Caco-2 (cell line): ENCODE measurements at regions not wholly inside any gene's neighbourhood (a gene's known extent, or its start where the extent isn't known, plus 50 kb on each side); places are given as distances from the start of the nearest gene placed in this dataset.

Experiments
- BruUV-seq: library from RNA; stranded (reverse); fragments of 400-500 nt; replicated peaks from 2 replicates; lab custom pipeline; 2021; lab: Mats Ljungman, UMichigan
- CTCF ChIA-PET: fragments of 300-600 bp; sonication (Branson Sonifier 250); formaldehyde crosslinking; loops from one replicate; lab custom pipeline; 2022; ENCODE audit warnings: antibody characterized with exemption; lab: Charles Lee
- POLR2A ChIA-PET: fragments of 300-600 bp; sonication (Branson Sonifier 250); formaldehyde crosslinking; loops from one replicate; lab custom pipeline; 2022; ENCODE audit warnings: antibody characterized with exemption; lab: Charles Lee
- DNase-seq, 2 experiments: peaks; one replicate each; pipeline versions ENCODE4 v3.0.0 to v3.0.0-alpha.2; 2020 to 2022
- H3K27me3 ChIP-seq: replicated peaks from 2 replicates; pipeline ENCODE4 v1.6.0; 2011; ENCODE audit warnings: low read length; ENCODE audit not compliant: control insufficient read depth, insufficient read depth
- H3K36me3 ChIP-seq: 2 replicates; pipeline ENCODE4 v1.5.1; 2011; ENCODE audit warnings: low read length; ENCODE audit not compliant: control insufficient read depth, insufficient read depth
- H3K4me1 ChIP-seq: fragments of 250-450 bp; sonication (Bioruptor Pico); 2 replicates; pipeline ENCODE4 v1.5.1; 2020; ENCODE audit warnings: mild to moderate bottlenecking
- H3K4me3 ChIP-seq: 2 replicates; pipeline ENCODE4 v1.5.1; 2011; ENCODE audit warnings: low read depth, mild to moderate bottlenecking, control low read depth, low read length
- H3K9me3 ChIP-seq: fragments of 250-450 bp; sonication (Bioruptor Pico); 2 replicates; pipeline ENCODE4 v1.5.1; 2020; ENCODE audit warnings: mild to moderate bottlenecking, moderate library complexity
- H3K27ac Mint-ChIP-seq: one replicate; pipeline ENCODE4 v1.8.0; 2022; ENCODE audit warnings: mixed read lengths; ENCODE audit not compliant: unreplicated experiment
- H3K27me3 Mint-ChIP-seq: one replicate; pipeline ENCODE4 v1.8.0; 2022; ENCODE audit warnings: mixed read lengths; ENCODE audit not compliant: insufficient read depth, unreplicated experiment
- H3K36me3 Mint-ChIP-seq: one replicate; pipeline ENCODE4 v1.8.0; 2022; ENCODE audit warnings: mild to moderate bottlenecking, mixed read lengths; ENCODE audit not compliant: insufficient read depth, unreplicated experiment
- H3K4me1 Mint-ChIP-seq: one replicate; pipeline ENCODE4 v1.8.0; 2022; ENCODE audit warnings: low read depth, mixed read lengths; ENCODE audit not compliant: unreplicated experiment
- H3K4me3 Mint-ChIP-seq: one replicate; pipeline ENCODE4 v1.8.0; 2022; ENCODE audit warnings: mild to moderate bottlenecking, moderate library complexity, mixed read lengths; ENCODE audit not compliant: unreplicated experiment
- H3K9me3 Mint-ChIP-seq: one replicate; pipeline ENCODE4 v1.8.0; 2022; ENCODE audit warnings: mixed read lengths; ENCODE audit not compliant: unreplicated experiment
- intact Hi-C: fragments of 100-400 bp; cut with micrococcal nuclease; formaldehyde crosslinking; loops from one replicate; pipeline ENCODE4 v1.10.0; 2022; ENCODE audit not compliant: unreplicated experiment
- TF ChIP-seq, protein P1 (sequence below), 2 experiments: fragments of 200-600 bp in 1 of 2; IDR thresholded peaks; 1 replicate in 1 of 2; 2 replicates in 1 of 2; pipeline versions ENCODE4 v1.5.1 to v1.8.0; 2011 to 2022; ENCODE audit warnings: antibody characterized with exemption in 1 of 2, control low read depth in 1 of 2, inconsistent platforms in 1 of 2, low read depth in 1 of 2, low read length in 1 of 2, mild to moderate bottlenecking in 1 of 2, moderate library complexity in 1 of 2; ENCODE audit not compliant: insufficient read depth in 1 of 2, severe bottlenecking in 1 of 2, unreplicated experiment in 1 of 2

DNA sequence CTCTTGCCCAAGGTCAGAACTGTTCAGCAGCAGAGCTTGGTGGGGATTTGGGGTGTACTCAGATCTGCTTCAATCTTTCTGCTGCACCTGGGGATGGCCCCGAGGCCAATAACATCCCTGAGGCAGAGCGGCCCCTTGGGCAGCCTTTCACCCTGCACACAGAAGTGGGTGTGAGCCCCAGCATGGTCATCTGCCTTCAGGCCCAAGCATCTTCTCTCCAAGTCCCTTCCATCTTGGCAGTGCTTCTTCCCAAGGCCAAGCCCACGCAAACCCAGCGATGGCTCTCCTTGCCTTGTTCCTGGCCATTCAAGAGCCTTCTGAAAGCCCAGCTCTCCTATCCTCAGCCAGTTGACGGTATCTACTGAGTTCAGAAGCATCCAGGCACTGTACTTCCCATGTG lies 172.9 kb downstream of the INHBB start:
- POLR2A ChIA-PET, result no interaction called here

DNA sequence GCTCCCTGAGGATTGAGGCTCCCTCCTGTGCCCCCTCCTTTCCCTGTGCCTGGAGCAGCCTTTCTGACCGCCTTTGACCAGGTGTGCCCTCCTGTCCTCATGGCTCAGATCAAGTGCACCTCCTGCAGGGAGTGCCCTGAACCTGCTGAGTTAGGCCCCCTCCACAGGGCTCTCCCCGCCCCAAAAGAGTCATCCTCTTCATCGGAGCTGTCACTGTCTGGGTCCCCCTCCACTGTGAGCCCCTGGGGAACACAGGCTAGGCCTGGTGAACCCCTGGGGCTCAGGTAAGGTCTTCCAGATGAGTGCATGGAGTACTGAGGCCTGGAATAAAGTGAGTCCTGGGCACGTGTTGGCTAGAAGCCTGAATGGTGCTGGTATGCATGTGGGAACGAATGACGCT lies 173.5 kb downstream of the INHBB start:
- no TSS peak for BruUV-seq
- no peak overlapping the region for H3K4me3 Mint-ChIP-seq
- Histone ChIP-seq H3K9me3 (no peaks in the 10 kb centered on the region), H3K36me3 (no peaks in the 10 kb centered on the region), H3K4me1 (peaks cover 9% of the 10 kb centered on the region), H3K27me3 (no peaks in the 10 kb centered on the region), H3K4me3 (no peak overlapping the region)
- CTCF ChIA-PET, result no interaction called here
- H3K4me1 Mint-ChIP-seq, result peaks cover 16% of the 10 kb centered on the region
- no peak overlapping the region for H3K27ac Mint-ChIP-seq
- H3K9me3 Mint-ChIP-seq, result no peaks in the 10 kb centered on the region
- intact Hi-C loops, result no loop called here
- no peaks in the 10 kb centered on the region for H3K27me3 Mint-ChIP-seq
- H3K36me3 Mint-ChIP-seq, result no peaks in the 10 kb centered on the region
- POLR2A ChIA-PET, result no interaction called here
- TF ChIP-seq, protein P1, sequence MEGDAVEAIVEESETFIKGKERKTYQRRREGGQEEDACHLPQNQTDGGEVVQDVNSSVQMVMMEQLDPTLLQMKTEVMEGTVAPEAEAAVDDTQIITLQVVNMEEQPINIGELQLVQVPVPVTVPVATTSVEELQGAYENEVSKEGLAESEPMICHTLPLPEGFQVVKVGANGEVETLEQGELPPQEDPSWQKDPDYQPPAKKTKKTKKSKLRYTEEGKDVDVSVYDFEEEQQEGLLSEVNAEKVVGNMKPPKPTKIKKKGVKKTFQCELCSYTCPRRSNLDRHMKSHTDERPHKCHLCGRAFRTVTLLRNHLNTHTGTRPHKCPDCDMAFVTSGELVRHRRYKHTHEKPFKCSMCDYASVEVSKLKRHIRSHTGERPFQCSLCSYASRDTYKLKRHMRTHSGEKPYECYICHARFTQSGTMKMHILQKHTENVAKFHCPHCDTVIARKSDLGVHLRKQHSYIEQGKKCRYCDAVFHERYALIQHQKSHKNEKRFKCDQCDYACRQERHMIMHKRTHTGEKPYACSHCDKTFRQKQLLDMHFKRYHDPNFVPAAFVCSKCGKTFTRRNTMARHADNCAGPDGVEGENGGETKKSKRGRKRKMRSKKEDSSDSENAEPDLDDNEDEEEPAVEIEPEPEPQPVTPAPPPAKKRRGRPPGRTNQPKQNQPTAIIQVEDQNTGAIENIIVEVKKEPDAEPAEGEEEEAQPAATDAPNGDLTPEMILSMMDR (IDR thresholded peaks at IDR 0.05; ENCODE audit: insufficient read depth in 1 of 2, low read depth in 1 of 2, low read length in 1 of 2, severe bottlenecking in 1 of 2, unreplicated experiment in 1 of 2), result no peak
- no peak for DNase-seq

More for the DNA sequence above, 172.9 kb downstream of the INHBB start:
- Histone ChIP-seq H3K4me1 (peaks cover 9% of the 10 kb centered on the region), H3K9me3 (no peaks in the 10 kb centered on the region), H3K27me3 (no peaks in the 10 kb centered on the region), H3K36me3 (no peaks in the 10 kb centered on the region), H3K4me3 (no peak overlapping the region)
- DNase-seq, result no peak
- Mint-ChIP-seq H3K4me3 (no peak overlapping the region), H3K27me3 (no peaks in the 10 kb centered on the region), H3K27ac (no peak overlapping the region), H3K9me3 (no peaks in the 10 kb centered on the region), H3K4me1 (peaks cover 16% of the 10 kb centered on the region), H3K36me3 (no peaks in the 10 kb centered on the region)
- BruUV-seq, result no TSS peak
- CTCF ChIA-PET, result no interaction called here
- intact Hi-C loops, result no loop called here
- TF ChIP-seq, protein P1 (IDR thresholded peaks at IDR 0.05; ENCODE audit: insufficient read depth in 1 of 2, low read depth in 1 of 2, low read length in 1 of 2, severe bottlenecking in 1 of 2, unreplicated experiment in 1 of 2), result no peak

DNA sequence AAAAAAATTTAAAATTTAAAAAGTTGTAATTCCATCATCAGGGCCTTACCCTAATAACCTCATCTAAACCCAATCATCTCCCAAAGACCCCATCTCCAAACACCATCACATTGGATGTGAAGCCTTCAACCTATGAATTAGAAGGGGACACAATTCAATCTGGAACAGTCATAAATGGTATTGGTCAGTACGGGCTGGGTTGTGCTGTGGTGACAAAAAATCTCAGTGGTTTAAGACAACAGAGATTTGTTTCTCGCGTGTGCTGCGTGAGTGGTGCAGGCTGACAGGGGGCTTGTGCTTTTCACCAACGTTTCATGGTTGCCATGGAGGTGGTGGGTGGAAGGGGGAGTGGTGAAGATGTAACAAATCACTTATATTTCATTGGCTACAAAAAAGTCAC lies 174.5 kb downstream of the INHBB start:
- BruUV-seq, result no TSS peak
- Histone ChIP-seq H3K27me3 (no peaks in the 10 kb centered on the region), H3K4me3 (no peak overlapping the region), H3K36me3 (no peaks in the 10 kb centered on the region), H3K4me1 (peaks cover 9% of the 10 kb centered on the region), H3K9me3 (no peaks in the 10 kb centered on the region)
- POLR2A ChIA-PET, result no interaction called here
- Mint-ChIP-seq H3K27me3 (no peaks in the 10 kb centered on the region), H3K36me3 (no peaks in the 10 kb centered on the region), H3K4me3 (no peak overlapping the region), H3K4me1 (peaks cover 16% of the 10 kb centered on the region), H3K9me3 (no peaks in the 10 kb centered on the region), H3K27ac (no peak overlapping the region)
- CTCF ChIA-PET, result no interaction called here
- TF ChIP-seq, protein P1 (IDR thresholded peaks at IDR 0.05; ENCODE audit: insufficient read depth in 1 of 2, low read depth in 1 of 2, low read length in 1 of 2, severe bottlenecking in 1 of 2, unreplicated experiment in 1 of 2), result no peak
- no peak for DNase-seq
- intact Hi-C loops, result loop anchor here (2.0 kb wide), 1 partner anchor 178 kb away; no protein-coding TSS in a partner anchor
